ENCODE measurements at regions not wholly inside any gene's neighbourhood (a gene's known extent, or its start where the extent isn't known, plus 50 kb on each side); places are given as distances from the start of the nearest gene placed in this dataset.

GRCh38 chrX:42020225-42020624 lies 96.9 kb upstream of the CASK start:
- Histone ChIP-seq H3K4me1 (no peaks in the 10 kb centered on the region), H3K9me3 (no peaks in the 10 kb centered on the region), H3K27me3 (no peaks in the 10 kb centered on the region), H3K4me3 (no peak overlapping the region), H3K27ac (no peak overlapping the region), H3K36me3 (no peaks in the 10 kb centered on the region)
- TF ChIP-seq, protein P1, sequence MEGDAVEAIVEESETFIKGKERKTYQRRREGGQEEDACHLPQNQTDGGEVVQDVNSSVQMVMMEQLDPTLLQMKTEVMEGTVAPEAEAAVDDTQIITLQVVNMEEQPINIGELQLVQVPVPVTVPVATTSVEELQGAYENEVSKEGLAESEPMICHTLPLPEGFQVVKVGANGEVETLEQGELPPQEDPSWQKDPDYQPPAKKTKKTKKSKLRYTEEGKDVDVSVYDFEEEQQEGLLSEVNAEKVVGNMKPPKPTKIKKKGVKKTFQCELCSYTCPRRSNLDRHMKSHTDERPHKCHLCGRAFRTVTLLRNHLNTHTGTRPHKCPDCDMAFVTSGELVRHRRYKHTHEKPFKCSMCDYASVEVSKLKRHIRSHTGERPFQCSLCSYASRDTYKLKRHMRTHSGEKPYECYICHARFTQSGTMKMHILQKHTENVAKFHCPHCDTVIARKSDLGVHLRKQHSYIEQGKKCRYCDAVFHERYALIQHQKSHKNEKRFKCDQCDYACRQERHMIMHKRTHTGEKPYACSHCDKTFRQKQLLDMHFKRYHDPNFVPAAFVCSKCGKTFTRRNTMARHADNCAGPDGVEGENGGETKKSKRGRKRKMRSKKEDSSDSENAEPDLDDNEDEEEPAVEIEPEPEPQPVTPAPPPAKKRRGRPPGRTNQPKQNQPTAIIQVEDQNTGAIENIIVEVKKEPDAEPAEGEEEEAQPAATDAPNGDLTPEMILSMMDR (IDR thresholded peaks at IDR 0.05), result no peak
- DNase-seq (no peak), ATAC-seq (no peak)
- intact Hi-C loops (cut with DNase I), result no loop called here

- DNase-seq, result no peak
- Histone ChIP-seq H3K27me3 (no peaks in the 10 kb centered on the region), H3K4me3 (no peak overlapping the region), H3K27ac (no peak overlapping the region), H3K9me3 (no peaks in the 10 kb centered on the region), H3K4me1 (no peaks in the 10 kb centered on the region), H3K36me3 (no peaks in the 10 kb centered on the region)
- intact Hi-C loops (cut with DNase I), result no loop called here
- no peak for ATAC-seq
- TF ChIP-seq, protein P1 (IDR thresholded peaks at IDR 0.05), result no peak
Measured at GRCh38 chrX:42017971-42018370, 94.6 kb upstream of the CASK start.

GRCh38 chrX:42000836-42001235 lies 77.5 kb upstream of the CASK start:
- TF ChIP-seq, protein P1 (IDR thresholded peaks at IDR 0.05), result no peak
- Histone ChIP-seq H3K4me3 (no peak overlapping the region), H3K36me3 (no peaks in the 10 kb centered on the region), H3K27ac (no peak overlapping the region), H3K9me3 (no peaks in the 10 kb centered on the region), H3K4me1 (no peaks in the 10 kb centered on the region), H3K27me3 (no peaks in the 10 kb centered on the region)
- intact Hi-C loops (cut with DNase I), result no loop called here
- DNase-seq (no peak), ATAC-seq (no peak)

GRCh38 chrX:41984628-41985027 lies 61.3 kb upstream of the CASK start:
- Histone ChIP-seq H3K9me3 (no peaks in the 10 kb centered on the region), H3K27ac (no peak overlapping the region), H3K4me1 (no peaks in the 10 kb centered on the region), H3K4me3 (no peak overlapping the region), H3K27me3 (peaks cover 0 to 4% of the 10 kb centered on the region in 2 donors), H3K36me3 (no peaks in the 10 kb centered on the region)
- TF ChIP-seq, protein P1 (IDR thresholded peaks at IDR 0.05), result no peak
- intact Hi-C loops (cut with DNase I), result no loop called here
- ATAC-seq, result no peak
- no peak for DNase-seq

GRCh38 chrX:41982953-41983352 lies 59.6 kb upstream of the CASK start:
- Histone ChIP-seq H3K4me3 (no peak overlapping the region), H3K27me3 (no peaks in the 10 kb centered on the region), H3K27ac (no peak overlapping the region), H3K4me1 (no peaks in the 10 kb centered on the region), H3K9me3 (no peaks in the 10 kb centered on the region), H3K36me3 (no peaks in the 10 kb centered on the region)
- TF ChIP-seq, protein P1 (IDR thresholded peaks at IDR 0.05), result no peak
- intact Hi-C loops (cut with DNase I), result no loop called here
- ATAC-seq (no peak), DNase-seq (no peak)

All from left lung (tissue), 4 donors.